ENCODE measurements at regions not wholly inside any gene's neighbourhood (a gene's known extent, or its start where the extent isn't known, plus 50 kb on each side); places are given as distances from the start of the nearest gene placed in this dataset.
"Not testable (repeated sequence)": the region's sequence is repeated elsewhere in the genome, so short reads cannot be mapped to it uniquely, and the experiment has no call there.

DNA sequence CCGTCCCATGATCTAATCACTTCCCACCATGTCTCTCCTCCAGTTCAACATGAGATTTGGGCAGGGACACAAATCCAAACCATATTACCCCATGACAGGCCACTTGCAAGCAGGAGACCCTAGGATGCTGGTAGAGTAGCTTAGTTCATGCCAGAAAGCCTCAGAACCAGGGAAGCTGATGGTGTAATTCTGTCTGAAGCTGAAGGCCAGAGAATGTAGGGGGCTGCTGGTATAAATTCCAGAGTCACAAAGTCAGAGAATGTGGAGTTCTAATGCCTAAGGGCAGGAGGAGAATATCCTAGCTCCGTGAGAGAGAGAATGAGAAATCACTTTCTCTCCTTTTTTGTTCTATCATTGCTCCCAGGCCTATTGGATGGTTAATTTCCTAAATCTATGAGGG, 90.3 kb upstream of the IMPG1 start (continued):
- TF ChIP-seq ZNF668 (CRISPR knock-in tag; IDR thresholded peaks at IDR 0.05) (no peak), SPI1 (IDR thresholded peaks at IDR 0.05; ENCODE audit: borderline replicate concordance, low read depth, low read length) (no peak), TCFL5 (CRISPR knock-in tag; conservative IDR thresholded peaks at IDR 0.05) (no peak)
- TF ChIP-seq, protein P1, sequence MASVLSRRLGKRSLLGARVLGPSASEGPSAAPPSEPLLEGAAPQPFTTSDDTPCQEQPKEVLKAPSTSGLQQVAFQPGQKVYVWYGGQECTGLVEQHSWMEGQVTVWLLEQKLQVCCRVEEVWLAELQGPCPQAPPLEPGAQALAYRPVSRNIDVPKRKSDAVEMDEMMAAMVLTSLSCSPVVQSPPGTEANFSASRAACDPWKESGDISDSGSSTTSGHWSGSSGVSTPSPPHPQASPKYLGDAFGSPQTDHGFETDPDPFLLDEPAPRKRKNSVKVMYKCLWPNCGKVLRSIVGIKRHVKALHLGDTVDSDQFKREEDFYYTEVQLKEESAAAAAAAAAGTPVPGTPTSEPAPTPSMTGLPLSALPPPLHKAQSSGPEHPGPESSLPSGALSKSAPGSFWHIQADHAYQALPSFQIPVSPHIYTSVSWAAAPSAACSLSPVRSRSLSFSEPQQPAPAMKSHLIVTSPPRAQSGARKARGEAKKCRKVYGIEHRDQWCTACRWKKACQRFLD (CRISPR knock-in tag; IDR thresholded peaks at IDR 0.05): no peak
- TF ChIP-seq, protein P2, sequence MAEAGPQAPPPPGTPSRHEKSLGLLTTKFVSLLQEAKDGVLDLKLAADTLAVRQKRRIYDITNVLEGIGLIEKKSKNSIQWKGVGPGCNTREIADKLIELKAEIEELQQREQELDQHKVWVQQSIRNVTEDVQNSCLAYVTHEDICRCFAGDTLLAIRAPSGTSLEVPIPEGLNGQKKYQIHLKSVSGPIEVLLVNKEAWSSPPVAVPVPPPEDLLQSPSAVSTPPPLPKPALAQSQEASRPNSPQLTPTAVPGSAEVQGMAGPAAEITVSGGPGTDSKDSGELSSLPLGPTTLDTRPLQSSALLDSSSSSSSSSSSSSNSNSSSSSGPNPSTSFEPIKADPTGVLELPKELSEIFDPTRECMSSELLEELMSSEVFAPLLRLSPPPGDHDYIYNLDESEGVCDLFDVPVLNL (CRISPR knock-in tag; IDR thresholded peaks at IDR 0.05; ENCODE audit: low read depth): no peak

DNA sequence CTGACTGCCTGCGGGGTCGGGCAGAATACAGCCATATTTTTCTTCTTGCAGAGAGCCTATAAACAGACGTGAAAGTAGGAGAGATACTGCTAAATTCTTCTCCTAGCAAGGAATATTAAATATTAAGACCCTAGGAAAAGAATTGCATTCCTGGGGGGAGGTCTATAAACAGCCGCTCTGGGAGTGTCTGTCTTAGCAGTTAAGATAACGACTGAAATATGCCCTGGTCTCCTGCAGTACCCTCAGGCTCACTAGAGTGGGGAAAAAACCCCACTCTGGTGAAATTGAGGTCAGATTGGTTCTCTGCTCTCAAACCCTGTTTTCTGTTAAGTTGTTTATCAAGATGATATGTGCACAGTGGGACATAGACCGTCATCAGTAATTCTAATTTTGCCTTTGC, 85.3 kb upstream of the IMPG1 start:
- POLR2A ChIA-PET; ATAC-seq; H3K9me3 ChIP-seq (replicated peaks; ENCODE audit: control insufficient read depth, insufficient read depth, low read depth, low read length); H3K4me2 ChIP-seq (ENCODE audit: insufficient read depth, low read length); H3K4me1 ChIP-seq (replicated peaks in 1 of 2; ENCODE audit: control insufficient read depth in 2 of 2, insufficient read depth in 2 of 2, low read length in 2 of 2); CTCF ChIA-PET (ENCODE audit: low intra/inter-chr PET ratio); H3K27ac ChIP-seq (ENCODE audit: extremely low read depth, low read depth, low read length); H2AFZ ChIP-seq (ENCODE audit: low read depth, low read length); FAIRE-seq; H3K36me3 ChIP-seq (ENCODE audit: control insufficient read depth, insufficient read depth, low read length); BruUV-seq (replicated peaks); H3K9me1 ChIP-seq (ENCODE audit: control insufficient read depth, insufficient read depth, low read length); intact Hi-C loops (cut with micrococcal nuclease); H3K9ac ChIP-seq (ENCODE audit: insufficient read depth in 1 of 2, low read depth in 2 of 2, low read length in 2 of 2); H3K27me3 ChIP-seq (ENCODE audit: control insufficient read depth in 2 of 2, insufficient read depth in 2 of 2, low read length in 2 of 2); in situ Hi-C loops (cut with MboI); H3K4me3 ChIP-seq; H4K20me1 ChIP-seq (replicated peaks; ENCODE audit: control insufficient read depth, insufficient read depth, low read length); H3K79me2 ChIP-seq (ENCODE audit: control insufficient read depth, insufficient read depth, low read length); DNase-seq (ENCODE audit: extremely low read depth in 1 of 4, low spot score in 3 of 4): not testable (repeated sequence)
- 0% methylated on average over 6 of the region's 6 CpGs for WGBS (ENCODE audit: insufficient coverage, low coverage, missing lambda C conversion rate)

Data from K562 (cell line).